GM12891 (cell line): ENCODE measurements at regions not wholly inside any gene's neighbourhood (a gene's known extent, or its start where the extent isn't known, plus 50 kb on each side); places are given as distances from the start of the nearest gene placed in this dataset.
"Not testable (repeated sequence)": the region's sequence is repeated elsewhere in the genome, so short reads cannot be mapped to it uniquely, and the experiment has no call there.

Experiments
- DNase-seq: peaks from one replicate; pipeline ENCODE4 v3.0.0; 2011; ENCODE audit warnings: low spot score; ENCODE audit not compliant: insufficient read length
- FAIRE-seq: peaks from 2 replicates; lab custom pipeline; 2011; peaks lifted over from hg19 to GRCh38; lab: Jason Lieb, UNC
- PAX5 ChIP-seq: IDR thresholded peaks from 2 replicates; pipeline ENCODE4 v1.6.1; 2011; ENCODE audit warnings: low read length, moderate library complexity, mild to moderate bottlenecking; ENCODE audit not compliant: insufficient read depth, severe bottlenecking
- POLR2A ChIP-seq: IDR thresholded peaks from 2 replicates; pipeline ENCODE4 v1.6.1; 2011; ENCODE audit warnings: low read depth, low read length, control low read depth
- POLR2AphosphoS5 ChIP-seq: IDR thresholded peaks from 2 replicates; pipeline ENCODE4 v1.6.1; 2011; ENCODE audit warnings: low read depth, low read length, control low read depth
- POU2F2 ChIP-seq: IDR thresholded peaks from 2 replicates; pipeline ENCODE4 v1.6.1; 2011; ENCODE audit warnings: low read depth, mild to moderate bottlenecking, control low read depth, low read length, moderate library complexity
- SPI1 ChIP-seq: IDR thresholded peaks from 2 replicates; pipeline ENCODE4 v1.6.1; 2011; ENCODE audit warnings: low read depth, low read length, control low read depth
- TAF1 ChIP-seq: IDR thresholded peaks from 2 replicates; pipeline ENCODE4 v1.6.1; 2011; ENCODE audit warnings: low read depth, low read length, control low read depth

GRCh38 chr9:31520301-31521085 lies 864.0 kb upstream of the ACO1 start:
- FAIRE-seq, result peak; percentile 16
- TF ChIP-seq TAF1 (no peak), PAX5 (no peak), SPI1 (peak; percentile 49), POLR2A (no peak), POU2F2 (no peak), POLR2AphosphoS5 (no peak)

GRCh38 chr9:31535651-31536050 lies 848.8 kb upstream of the ACO1 start:
- TF ChIP-seq POLR2AphosphoS5 (no peak), SPI1 (no peak), PAX5 (no peak), POLR2A (no peak), TAF1 (no peak), POU2F2 (no peak)
- FAIRE-seq, result no peak
- no peak for DNase-seq

More at GRCh38 chr9:31520301-31521085, 864.0 kb upstream of the ACO1 start:
- DNase-seq, result no peak

- FAIRE-seq, result no peak
- DNase-seq, result no peak
- TF ChIP-seq SPI1, result no peak
- no peak for TF ChIP-seq PAX5
- TF ChIP-seq POU2F2, result no peak
- no peak for TF ChIP-seq POLR2AphosphoS5
- TF ChIP-seq POLR2A, result no peak
- no peak for TF ChIP-seq TAF1
Observed at GRCh38 chr9:31536471-31536870, 848.0 kb upstream of the ACO1 start.

GRCh38 chr9:31541721-31542281 lies 842.6 kb upstream of the ACO1 start:
- TF ChIP-seq TAF1, result no peak
- TF ChIP-seq SPI1, result no peak
- no peak for TF ChIP-seq PAX5
- TF ChIP-seq POLR2AphosphoS5, result no peak
- no peak for TF ChIP-seq POU2F2
- TF ChIP-seq POLR2A, result no peak
- FAIRE-seq, result no peak
- DNase-seq, result no peak

- TF ChIP-seq SPI1 (peak; percentile 56), POU2F2 (peak; percentile 50; the same call in 1 of the 2 replicates), POLR2AphosphoS5 (no peak)
- peak; percentile 85 for FAIRE-seq
- no peak for DNase-seq
Observed at GRCh38 chr9:31542384-31543055, 841.9 kb upstream of the ACO1 start.

- TF ChIP-seq TAF1, result no peak
- no peak for TF ChIP-seq POLR2AphosphoS5
- TF ChIP-seq POLR2A, result no peak
- TF ChIP-seq SPI1, result no peak
- no peak for TF ChIP-seq POU2F2
- TF ChIP-seq PAX5, result no peak
- FAIRE-seq, result no peak
Observed at GRCh38 chr9:31554941-31555340, 829.5 kb upstream of the ACO1 start.

GRCh38 chr9:31556667-31557463 lies 827.6 kb upstream of the ACO1 start:
- no peak for FAIRE-seq
- no peak for TF ChIP-seq PAX5
- TF ChIP-seq SPI1, result no peak
- no peak for TF ChIP-seq POLR2A
- TF ChIP-seq POU2F2, result no peak
- no peak for TF ChIP-seq POLR2AphosphoS5
- no peak for TF ChIP-seq TAF1
- no peak for DNase-seq

More at GRCh38 chr9:31554941-31555340, 829.5 kb upstream of the ACO1 start:
- DNase-seq, result no peak

GRCh38 chr9:31572190-31572589 lies 812.3 kb upstream of the ACO1 start:
- DNase-seq, FAIRE-seq: not testable (repeated sequence)

GRCh38 chr9:31573561-31573960 lies 810.9 kb upstream of the ACO1 start:
- TF ChIP-seq POLR2AphosphoS5 (no peak), POLR2A (no peak), PAX5 (no peak), POU2F2 (no peak), TAF1 (no peak), SPI1 (no peak)
- DNase-seq (no peak), FAIRE-seq (no peak)
